Inflammatory macrophage treated with lipopolysaccharide for 4 hours (primary cell): ENCODE measurements at regions not wholly inside any gene's neighbourhood (a gene's known extent, or its start where the extent isn't known, plus 50 kb on each side); places are given as distances from the start of the nearest gene placed in this dataset.
A peak's percentile ranks its signal among the peaks of the same experiment; 100 is the strongest.
"Not testable (repeated sequence)": the region's sequence is repeated elsewhere in the genome, so short reads cannot be mapped to it uniquely, and the experiment has no call there.

ENCODE experiments used
- DNase-seq: peaks from one replicate; pipeline ENCODE4 v3.0.0-alpha.2; 2020

GRCh38 chr20:53833333-53834061, 236.9 kb downstream of the BCAS1 start:
- peak; percentile 62 for DNase-seq

GRCh38 chr20:53832499-53832898, 237.9 kb downstream of the BCAS1 start:
- no peak for DNase-seq

DNA sequence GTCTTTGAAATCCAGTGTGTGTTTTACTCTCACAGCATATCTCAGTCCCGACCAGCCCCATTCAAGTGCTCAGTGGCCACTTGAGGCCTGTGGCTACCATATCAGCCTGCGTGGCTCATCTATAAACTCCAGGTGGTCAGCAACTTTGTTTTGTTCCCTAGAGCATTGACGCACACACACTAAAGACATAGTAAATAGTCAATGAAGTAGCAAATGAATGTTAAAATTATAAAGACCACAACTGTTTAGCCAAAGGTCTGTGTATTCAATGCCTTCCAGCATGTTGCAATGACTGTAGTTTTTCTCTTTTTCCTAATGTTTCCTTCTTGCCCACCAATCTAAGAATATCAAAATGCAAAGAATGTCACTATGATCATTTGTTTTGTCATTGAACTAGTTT, 238.2 kb upstream of the ZNF217 start:
- DNase-seq, result no peak

DNA sequence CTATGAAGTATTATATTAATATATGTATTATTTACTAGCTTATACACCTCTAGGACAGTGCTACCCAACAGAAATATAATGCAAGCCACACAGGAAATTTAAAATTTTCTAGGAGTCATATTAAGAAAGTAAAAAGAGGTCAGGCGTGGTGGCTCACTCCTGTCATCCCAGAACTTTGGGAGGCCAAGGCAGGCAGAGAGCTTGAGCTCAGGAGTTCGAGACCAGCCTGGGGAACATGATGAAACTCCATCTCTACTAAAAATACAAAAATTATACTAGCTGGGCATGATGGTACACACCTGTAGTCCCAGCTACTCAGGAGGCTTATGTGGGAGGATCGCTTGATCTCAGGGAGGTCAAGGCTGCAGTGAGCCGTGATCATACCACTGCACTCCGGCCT, 237.6 kb upstream of the ZNF217 start:
- DNase-seq, result no peak

DNA sequence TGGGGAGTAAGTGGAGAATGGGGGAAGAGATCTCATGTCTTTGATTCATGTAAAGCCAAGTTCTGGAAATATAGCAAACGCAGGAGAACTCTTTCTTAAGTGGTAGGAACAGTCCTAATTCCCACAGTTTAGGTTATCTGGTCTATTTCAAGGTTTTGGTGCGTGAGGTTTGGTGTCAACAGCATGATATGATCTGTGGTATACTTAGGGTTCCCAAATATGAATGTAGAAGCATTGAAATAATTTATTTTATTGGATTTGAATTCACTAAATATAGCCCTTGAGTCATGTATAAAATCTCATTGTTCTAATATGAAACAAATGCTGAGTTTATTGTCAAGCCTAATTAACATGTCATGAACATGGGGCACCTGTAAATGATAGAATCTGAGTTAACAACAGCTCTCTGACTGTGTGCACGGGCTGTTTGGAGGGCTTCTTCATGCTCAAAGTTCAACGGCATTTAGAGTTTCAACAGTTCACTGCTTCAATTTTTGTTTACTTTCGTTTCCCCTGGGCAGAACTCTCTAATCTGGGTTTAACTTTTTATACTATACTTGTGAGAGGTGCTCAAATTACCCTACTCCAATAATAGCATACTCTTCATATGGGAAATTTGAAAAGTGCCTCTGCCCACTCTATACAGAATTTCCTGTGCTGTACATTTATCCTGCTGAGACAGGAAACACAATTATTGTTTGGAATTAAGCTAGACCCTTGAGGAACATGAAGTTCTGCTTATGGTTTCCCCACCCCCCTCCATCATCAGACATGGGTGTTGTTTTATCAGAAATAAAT, 236.3 kb upstream of the ZNF217 start:
- DNase-seq, result peak; percentile 74

GRCh38 chr20:53829255-53829723, 235.7 kb upstream of the ZNF217 start:
- DNase-seq, result peak; percentile 89

DNA sequence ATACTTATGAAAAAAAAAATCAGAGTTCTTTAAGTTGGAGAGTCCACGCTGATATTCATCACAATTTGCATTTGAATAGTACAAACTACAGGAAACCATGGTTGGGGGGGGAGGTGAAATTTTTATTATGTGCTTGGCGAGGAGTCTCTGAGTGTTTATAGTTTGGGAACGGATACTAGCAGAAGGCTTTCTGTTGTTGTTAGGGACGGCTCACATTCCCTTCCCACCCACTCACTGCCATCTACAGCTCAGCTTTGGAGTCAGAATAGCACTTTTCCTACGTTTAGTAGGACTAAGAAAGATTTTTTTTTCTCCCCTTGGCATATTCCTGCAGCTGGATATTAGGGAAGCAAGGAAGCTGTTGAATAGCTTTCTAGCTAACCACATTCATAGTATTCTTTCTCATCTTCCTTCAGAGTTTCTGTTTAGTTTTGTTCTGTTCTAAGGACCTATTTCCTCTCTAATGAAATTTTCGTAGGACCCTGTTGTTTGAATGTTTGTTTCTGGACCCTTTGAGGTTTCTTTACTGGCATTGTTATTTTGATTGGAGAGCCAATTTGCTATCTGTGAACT, 235.1 kb upstream of the ZNF217 start:
- DNase-seq, result peak; percentile 48

- DNase-seq, result no peak
Observed at GRCh38 chr20:53828088-53828681, 234.5 kb upstream of the ZNF217 start.

DNA sequence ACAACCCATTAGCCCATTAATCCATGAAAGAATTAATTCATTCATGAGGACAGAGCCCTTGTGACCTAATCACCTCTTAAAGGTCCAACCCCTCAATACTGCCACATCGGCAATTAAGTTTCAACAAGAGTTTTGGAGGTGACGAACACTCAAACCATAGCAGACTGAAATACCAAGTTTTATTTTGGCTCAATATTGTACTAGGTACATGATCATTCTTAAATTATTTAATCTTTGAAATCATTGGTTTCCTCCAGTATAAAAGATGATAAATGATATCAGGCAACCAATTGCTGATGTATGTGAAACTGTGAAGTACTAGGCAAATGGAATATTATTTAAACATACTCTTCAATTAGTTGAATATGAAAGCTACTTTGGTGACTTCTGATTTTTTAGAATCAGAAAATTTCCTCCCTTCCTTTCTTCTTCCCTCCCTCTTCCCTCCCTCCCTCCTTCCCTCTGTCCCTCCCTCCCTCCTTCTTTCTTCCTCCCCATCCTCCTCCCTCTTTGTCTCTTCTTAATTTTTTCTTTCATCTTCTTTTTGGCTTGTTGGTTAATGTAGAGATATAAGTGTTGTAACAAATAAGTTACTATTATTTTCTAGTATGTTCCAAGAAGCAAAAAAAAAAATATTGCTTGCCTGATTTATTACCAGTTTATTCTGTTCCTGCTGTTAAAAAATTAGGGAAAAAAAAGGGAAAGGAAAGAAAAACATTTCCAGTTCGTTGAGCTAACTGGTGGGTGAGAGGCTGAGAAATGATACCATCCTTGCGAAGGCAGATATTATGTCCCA, 233.9 kb upstream of the ZNF217 start:
- DNase-seq, result peak; percentile 60

- DNase-seq, result peak; percentile 70
Observed at GRCh38 chr20:53826597-53827291, 233.1 kb upstream of the ZNF217 start.

DNA sequence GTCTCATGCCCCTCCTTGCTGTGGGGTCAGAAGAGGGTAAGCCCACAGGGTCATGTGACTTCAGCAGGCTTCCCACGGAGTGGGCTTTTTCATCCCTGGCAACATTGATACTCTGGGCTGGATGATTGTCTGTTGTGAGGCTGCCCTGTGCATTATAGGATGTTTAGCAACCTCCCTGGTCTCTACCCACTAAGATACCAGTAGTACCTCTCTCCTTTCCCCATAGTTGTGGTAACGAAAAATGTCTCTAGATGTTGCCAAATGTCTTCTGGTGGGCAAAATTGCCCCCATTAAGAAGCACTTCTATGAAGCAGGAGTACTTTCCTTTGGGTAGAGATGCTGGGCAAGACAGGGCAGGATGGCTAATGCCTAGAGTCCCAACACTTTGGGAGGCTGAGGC, 232.5 kb upstream of the ZNF217 start:
- no peak for DNase-seq

DNA sequence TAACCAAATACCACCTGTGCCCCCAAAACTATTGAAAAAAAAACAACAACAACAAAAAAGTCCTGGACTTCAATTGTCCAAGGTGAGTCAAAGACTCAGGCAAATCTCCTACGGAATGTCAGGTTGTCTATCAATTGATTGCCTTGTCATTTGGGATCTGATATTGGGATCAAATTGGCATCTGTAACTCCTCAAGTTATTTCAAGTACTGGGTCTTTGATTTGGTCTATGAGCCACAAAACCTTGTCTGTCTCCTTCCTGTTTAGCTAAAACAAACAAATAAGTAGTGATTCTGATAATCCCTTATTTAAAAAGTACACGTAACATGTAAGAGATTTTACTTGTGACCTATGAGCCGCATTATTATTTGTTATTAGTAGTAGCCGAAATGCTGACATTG, 231.6 kb upstream of the ZNF217 start:
- DNase-seq, result no peak

DNA sequence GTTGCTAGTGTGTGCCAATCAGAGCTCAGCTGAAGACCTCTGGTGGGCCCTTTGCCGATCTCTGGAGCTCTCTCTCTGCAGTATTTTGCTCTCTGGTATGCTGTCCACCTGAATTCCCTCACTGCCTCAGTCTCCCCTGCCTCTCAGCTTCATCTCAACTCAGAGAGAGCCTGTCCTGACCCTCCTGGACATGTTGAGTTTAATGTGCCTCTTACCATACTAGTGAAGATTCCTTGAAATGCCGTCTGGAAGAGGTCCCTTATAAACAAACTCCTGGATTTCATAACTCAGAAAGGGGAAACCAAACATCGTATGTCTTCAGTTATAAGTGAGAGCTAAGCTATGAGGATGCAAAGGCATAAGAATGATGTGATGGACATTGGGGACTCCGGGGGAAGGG, 231.1 kb upstream of the ZNF217 start:
- DNase-seq, result no peak

DNA sequence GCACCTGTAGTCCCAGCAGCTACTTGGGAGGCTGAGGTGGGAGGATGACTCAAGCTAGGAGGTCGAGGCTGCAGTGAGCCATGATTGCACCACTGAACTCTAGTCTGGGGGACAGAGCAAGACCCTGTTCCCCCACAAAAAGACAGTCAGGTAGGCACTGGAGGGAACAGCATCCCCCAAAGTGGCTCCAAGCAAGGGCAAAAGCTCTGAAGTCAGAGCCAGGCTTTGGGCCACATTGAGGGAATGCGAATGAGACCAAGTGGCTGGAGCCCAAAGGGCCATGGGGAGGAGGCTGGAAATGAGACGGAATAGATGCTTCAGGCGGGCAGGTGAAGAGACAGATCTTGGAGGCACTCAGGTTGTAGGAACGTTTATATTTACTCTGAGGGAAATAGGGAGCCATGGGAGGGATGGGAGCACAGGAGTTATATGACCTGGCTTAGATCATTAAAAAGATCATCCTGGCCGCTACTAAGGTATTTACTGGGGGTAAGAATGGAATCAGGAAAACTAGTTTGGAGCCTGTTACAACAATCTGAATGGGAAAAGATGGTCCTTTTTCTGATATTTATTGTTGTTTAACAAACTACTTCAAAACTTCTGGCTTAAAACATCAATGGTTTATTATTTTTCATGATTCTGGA, 229.6 kb upstream of the ZNF217 start:
- DNase-seq, result no peak

DNA sequence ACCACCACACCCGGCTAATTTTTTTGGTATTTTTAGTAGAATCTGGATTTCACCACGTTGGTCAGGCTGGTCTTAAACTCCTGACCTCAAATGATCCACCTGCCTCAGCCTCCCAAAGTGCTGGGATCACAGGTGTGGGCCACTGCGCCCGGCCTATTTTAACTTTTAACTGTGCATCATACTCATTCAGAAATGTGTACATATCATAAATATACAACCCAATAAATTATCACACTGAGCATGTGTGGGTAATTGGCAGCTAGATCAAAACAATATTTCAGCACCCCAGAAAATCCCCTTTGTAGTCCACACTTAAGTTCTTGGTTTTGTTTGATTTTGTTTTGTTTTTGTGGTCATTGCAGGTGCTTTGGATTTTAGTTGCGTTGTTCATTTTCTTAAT, 228.9 kb upstream of the ZNF217 start:
- DNase-seq, result no peak

GRCh38 chr20:53819973-53820451, 226.4 kb upstream of the ZNF217 start:
- DNase-seq, result no peak

- DNase-seq, result no peak
Observed at GRCh38 chr20:53818457-53819177, 225.0 kb upstream of the ZNF217 start.

DNA sequence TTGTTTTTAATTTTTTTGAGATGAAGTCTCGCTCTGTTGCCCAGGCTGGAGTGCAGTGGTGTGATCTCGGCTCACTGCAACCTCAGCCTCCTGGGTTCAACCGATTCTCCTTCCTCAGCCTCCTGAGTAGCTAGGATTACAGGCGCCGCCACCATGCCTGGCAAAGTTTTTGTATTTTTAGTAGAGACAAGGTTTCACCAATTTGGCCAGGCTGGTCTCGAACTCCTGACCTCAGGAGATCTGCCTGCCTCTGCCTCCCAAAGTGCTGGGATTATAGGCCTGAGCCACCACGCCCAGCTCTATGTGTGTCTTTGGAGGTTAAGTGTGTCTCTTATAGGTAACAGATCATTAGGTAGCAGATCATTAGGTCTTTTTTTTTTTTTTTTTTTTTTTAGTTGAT, 223.9 kb upstream of the ZNF217 start:
- DNase-seq, result not testable (repeated sequence)

DNA sequence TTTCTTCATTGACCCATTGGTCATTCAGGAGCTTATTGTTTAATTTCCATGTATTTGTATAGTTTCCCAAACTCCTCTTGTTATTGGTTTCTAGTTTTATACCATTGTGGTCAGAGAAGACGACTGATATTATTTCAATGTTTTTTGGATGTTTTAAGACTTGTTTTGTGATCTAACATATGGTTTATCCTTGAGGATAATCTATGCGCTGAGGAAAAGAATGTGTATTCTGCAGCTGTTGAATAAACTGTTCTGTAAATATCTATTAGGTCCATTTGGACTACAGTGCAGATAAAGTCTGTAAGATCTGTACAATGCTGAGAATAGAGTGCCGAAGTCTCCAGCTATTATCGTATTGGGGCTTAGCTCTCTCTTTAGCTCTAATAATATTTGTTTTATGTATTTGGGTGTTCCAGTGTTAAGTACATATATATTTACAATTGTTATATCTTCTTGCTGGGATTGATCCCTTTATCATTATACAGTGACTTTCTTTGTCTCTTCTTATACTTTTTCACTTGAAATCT, 223.3 kb upstream of the ZNF217 start:
- no peak for DNase-seq

DNA sequence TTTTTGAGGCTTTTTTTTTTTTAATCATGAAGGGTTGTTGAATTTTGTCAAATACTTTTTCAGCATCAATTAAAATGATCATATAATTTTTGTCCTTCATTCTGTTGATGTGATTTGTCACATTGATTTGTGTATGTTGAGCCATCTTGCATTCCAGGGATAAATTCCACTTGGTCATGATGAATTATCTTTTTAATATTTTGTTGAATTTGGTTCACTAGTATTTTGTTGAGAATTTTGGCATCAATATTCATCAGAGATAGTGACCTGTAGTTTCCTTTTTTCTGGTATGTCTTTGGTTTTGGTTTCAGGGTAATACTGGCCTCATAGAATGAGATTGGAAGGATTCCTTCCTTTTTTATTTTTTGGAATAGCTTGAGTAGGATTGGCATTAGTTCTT, 221.9 kb upstream of the ZNF217 start:
- DNase-seq, result no peak
